Glomerular endothelial cell (primary cell): ENCODE measurements at regions not wholly inside any gene's neighbourhood (a gene's known extent, or its start where the extent isn't known, plus 50 kb on each side); places are given as distances from the start of the nearest gene placed in this dataset.

Experiments
- DNase-seq: peaks from one replicate; pipeline ENCODE4 v3.0.0-alpha.2; 2011; ENCODE audit warnings: low read depth, low spot score; ENCODE audit errors: extremely low read depth

DNA sequence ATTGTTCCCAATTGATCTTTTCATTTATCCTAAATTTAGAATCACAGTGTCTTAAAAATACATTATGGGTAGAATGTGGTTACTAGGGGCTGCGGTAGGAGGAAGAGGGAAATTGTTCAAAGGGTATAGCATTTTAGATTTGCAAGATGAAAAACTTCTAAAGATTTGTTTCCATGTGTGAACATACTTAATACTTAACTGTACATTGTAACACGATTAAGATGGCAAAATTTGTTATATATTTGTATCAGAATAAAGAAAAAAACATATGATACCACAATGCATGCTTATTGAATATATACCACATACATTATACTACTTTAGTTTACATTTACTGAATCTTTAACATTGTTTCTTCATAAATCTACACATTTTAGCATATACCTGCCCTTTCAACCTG lies 677.3 kb upstream of the PCDH20 start:
- no peak for DNase-seq

DNA sequence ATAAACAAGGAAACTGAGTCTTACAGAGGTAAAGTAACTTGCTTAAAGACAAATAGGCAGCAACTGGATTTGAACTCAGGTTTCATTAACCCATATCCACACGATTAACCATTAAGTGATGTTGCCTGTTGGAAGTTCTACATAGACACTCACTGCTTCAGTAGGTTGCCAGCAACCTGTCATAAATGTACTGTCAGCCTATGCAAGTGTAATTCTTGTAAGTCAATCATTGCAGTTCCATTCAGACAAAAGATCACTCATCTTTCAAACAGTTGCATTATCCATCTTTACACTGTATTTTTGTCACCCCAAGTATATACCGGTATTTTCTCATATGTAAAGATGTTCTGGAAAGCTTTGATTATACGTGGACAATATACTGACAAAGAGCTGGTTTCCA lies 676.9 kb upstream of the PCDH20 start:
- DNase-seq, result no peak

- DNase-seq, result no peak
Observed at GRCh38 chr13:62088165-62088564, 672.5 kb upstream of the PCDH20 start.

DNA sequence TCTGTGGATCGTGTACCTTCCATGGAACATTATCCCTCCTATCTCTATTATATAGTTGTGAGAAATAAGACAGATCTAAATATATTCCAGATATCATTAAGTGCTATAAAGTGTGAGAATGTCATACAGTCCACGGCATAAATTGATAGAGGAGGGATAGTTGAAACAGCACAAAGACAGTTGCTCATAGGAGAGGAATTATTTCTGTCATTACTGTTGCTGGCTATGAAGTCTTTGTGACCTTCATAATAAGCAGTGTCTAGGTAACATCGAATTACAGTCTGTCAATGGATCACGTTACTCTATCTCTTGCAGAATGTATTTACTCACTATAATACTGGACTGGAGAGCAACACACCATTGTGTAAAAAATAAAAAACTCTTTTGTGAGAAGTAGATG lies 671.5 kb upstream of the PCDH20 start:
- DNase-seq, result no peak

GRCh38 chr13:62085337-62086229 lies 669.9 kb upstream of the PCDH20 start:
- no peak for DNase-seq

DNA sequence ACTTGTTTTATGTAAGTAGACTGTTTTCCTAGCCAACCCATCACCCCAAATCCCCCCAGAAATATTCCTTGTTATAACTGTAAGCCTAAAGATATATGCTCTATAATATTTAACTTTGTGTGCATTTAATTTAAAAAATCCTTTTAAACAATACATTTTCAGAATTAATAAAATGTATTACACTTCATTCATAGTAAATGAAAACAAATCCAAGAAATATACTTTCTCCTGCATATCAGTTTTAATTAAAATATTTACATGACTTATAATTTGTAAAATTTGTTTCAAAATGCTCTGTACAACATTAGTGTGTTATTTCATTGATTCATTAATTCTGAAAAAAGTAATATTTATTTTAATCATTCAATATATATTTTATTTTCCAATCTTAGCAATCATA lies 669.1 kb upstream of the PCDH20 start:
- no peak for DNase-seq

GRCh38 chr13:62067821-62068220 lies 652.2 kb upstream of the PCDH20 start:
- no peak for DNase-seq

DNA sequence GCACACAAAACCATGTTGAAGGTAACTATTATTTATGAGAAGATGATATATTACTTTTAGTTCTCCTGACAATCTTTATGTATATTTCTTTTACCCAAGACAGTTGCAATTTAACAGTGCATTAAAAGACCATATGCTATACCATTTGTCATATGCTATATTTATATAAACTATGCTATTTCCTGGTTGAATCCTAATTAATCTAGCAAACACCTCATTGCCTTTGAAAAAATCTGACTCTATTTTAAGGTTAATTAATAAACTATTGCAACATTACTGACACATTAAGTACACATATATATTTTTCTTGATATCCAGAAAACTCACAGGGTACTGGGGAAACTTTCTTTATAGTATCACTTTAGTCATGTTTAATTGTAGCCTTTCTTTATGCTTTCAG lies 649.4 kb upstream of the PCDH20 start:
- no peak for DNase-seq

GRCh38 chr13:62061751-62062150 lies 646.1 kb upstream of the PCDH20 start:
- no peak for DNase-seq

- no peak for DNase-seq
Observed at GRCh38 chr13:62060570-62060969, 644.9 kb upstream of the PCDH20 start.

DNA sequence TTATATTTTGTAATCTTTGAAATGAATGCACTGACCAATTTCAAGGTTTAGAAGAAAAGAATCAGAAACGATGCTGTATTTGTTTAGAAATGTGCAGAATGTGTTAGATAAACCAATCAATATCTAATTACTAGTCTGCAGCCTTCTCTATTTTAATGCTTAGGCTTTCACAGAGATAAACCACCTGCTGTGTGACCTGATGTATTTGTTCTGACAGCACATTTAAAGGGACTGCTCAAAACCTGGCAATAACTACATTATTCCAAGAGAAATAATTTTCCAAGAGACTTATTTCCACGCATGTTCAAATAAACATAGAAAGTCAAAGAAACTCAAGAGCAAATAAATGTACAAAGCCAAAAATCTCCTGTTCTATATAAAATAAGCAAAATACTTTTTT lies 641.6 kb upstream of the PCDH20 start:
- no peak for DNase-seq

DNA sequence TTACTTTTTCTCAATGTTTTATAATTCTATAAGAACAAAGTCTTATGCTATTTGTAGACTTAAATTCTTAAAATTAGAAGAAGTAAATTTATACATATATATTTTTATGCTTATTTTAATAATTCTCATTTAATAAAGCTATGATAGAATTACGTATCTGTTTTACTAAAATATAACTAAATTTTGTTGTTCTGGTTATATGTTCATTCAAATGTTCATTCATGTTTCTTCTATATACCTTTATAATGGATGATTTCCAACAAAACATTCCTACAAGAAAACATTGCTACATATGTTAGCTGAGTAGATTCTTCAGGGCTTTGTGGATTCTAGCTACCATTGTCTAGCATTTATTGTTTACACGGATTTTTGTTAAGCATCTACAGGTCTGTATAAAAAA lies 634.3 kb upstream of the PCDH20 start:
- DNase-seq, result no peak

DNA sequence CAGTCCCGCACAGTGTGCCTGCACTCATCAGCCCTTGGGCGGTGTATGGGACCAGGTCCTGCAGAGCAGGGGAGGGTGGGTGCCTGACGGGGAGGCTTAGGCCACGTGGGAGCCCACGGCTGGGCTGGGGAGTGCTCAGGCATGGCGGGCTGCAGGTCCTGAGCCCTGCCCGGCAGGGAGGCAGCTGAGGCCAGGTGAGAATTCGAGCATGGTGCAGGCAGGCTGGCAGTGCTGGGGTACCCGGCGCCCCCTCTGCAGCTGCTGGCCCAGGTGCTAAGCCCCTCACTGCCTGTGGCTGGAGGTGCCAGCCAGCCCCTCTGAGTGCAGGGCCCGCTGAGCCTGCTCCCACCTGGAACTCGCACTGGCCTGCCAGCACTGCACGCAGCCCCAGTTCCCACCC lies 630.9 kb upstream of the PCDH20 start:
- no peak for DNase-seq

- no peak for DNase-seq
Observed at GRCh38 chr13:62043600-62043999, 628.0 kb upstream of the PCDH20 start.

- no peak for DNase-seq
Observed at GRCh38 chr13:62040806-62041205, 625.2 kb upstream of the PCDH20 start.

GRCh38 chr13:62040078-62040477 lies 624.4 kb upstream of the PCDH20 start:
- DNase-seq, result no peak

GRCh38 chr13:62038214-62038613 lies 622.6 kb upstream of the PCDH20 start:
- DNase-seq, result no peak

DNA sequence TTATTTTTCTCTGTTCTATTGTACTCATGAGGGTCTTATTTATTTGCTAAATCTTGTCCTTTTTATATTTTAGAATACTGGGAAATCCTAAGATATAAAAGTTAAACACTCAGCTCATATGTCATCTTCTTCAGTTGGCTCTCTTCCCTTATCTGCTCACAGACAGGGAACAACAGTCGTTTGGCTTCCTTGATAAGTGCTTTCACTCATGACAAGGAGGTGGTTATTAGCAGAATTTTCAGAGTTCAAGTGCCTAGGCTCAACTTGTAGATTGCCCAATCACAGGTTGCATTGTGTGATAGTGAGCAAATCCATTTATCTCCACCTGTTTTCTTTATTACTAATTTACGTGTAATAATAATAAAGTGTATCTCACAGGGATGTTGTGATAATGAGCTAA lies 620.3 kb upstream of the PCDH20 start:
- no peak for DNase-seq

DNA sequence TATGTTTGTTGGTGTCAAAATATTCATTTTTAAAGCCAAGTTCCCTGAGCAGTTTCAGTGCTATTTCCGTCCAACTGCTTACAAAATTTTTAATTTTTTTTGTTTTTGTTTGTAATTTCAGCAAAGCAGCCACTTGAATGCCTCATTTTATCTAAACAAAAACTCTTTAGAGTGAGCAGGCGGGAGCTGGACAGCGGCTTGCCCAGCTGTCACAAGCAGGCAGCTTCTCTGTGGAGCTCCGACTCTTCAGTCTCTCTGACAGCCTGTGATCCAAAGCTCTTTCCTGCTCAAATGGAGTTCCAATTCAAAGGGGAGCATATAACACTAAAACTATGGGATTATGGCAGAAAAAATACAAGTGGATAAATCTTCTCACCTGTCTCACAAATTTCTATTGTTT lies 618.3 kb upstream of the PCDH20 start:
- no peak for DNase-seq

DNA sequence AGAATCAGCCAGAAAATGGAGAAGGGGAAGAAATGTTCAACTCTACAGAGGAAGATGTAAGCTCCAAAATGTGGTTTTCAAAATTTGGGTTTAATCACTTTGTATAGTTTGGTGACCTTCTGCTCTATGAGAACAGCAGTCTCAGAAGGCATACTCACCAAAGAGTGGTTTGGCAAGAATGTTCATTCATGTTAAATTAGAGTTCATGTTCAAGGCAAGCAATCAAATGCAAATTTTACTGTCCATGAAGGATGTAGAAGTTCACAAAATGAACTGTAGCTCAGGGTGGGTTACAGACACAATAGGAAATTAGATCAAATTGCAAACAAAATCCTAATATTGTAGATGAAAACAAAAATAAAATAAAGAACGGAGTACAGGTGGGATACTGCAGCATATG lies 606.7 kb upstream of the PCDH20 start:
- no peak for DNase-seq

DNA sequence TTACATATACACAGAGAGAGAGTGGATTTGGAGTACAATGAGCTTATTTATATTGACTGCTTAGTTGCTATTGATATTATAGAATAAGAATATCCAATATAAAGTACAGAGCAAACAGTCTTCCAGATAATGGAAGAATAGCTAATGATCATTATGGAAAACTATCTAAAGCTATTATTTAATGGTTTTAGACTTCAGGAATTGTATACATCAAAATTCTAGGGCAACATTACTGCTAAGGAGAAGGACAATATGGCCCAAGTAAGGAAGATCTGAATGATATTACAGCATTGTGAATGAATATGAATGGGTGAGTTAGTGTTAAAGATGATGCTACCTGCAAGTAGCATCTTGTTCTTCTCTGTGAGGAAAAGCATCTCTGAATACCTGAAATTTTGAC lies 604.2 kb upstream of the PCDH20 start:
- DNase-seq, result no peak

- DNase-seq, result no peak
Observed at GRCh38 chr13:62014299-62014698, 598.6 kb upstream of the PCDH20 start.

GRCh38 chr13:62003452-62003851 lies 587.8 kb upstream of the PCDH20 start:
- no peak for DNase-seq
